ENCODE measurements at regions not wholly inside any gene's neighbourhood (a gene's known extent, or its start where the extent isn't known, plus 50 kb on each side); places are given as distances from the start of the nearest gene placed in this dataset.
A peak's percentile ranks its signal among the peaks of the same experiment; 100 is the strongest.

DNA sequence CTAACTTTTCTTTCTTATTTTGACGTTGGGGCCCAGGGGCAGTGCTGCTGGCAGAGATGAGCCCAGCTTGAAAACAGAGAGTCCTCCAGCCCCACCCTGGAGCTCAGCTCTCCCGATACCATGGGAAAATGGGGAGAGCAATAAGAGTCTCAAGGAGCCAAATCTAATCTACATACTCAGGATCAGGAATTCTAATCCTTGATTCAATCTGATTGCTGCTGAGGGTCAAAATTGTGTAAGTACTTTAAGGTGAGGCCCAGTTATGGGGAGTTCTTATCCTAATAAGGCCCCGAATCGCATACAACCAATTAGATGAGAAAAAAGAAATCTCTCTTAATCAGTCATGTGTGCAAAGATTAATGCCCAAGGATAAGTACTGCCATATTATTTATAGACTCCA lies 202.9 kb downstream of the FAM76B start:
- DNase-seq = no peak
- Histone ChIP-seq H3K27ac (ENCODE audit: low read length) (no peak overlapping the region), H3K9me3 (replicated peaks; ENCODE audit: control insufficient read depth, low read depth, low read length) (no peaks in the 10 kb centered on the region), H3K4me3 (ENCODE audit: low read length) (no peak overlapping the region), H3K4me1 (ENCODE audit: control insufficient read depth, insufficient read depth, low read length) (no peaks in the 10 kb centered on the region), H3K27me3 (ENCODE audit: control insufficient read depth, insufficient read depth, low read length) (no peaks in the 10 kb centered on the region), H3K36me3 (ENCODE audit: control insufficient read depth, insufficient read depth, low read length) (no peaks in the 10 kb centered on the region)
- no CpG with 5 or more reads among the region's 4 CpGs for WGBS (ENCODE audit: insufficient coverage)

DNA sequence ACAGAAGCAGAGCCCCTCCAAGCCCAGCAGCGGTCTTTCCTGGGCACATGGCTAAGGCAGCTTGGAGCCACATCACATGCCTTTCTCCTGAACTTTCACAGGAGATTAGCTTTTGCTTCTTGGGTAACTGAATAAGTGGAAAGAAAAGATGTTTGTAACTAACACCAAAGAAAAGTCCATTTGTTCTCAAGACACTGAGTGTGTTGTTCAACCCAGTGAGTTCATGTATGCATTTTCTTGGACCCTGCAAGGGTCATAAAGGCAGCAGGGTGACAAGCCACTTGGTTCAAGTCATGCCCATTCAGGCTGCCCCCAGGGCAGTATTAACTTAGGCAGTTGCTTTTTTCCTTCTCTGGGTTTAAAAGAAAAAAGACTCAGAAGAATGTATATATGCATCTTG lies 203.4 kb downstream of the FAM76B start:
- WGBS (ENCODE audit: insufficient coverage) = no CpG with 5 or more reads among the region's 1 CpG
- Histone ChIP-seq H3K27ac (ENCODE audit: low read length) (no peak overlapping the region), H3K9me3 (replicated peaks; ENCODE audit: control insufficient read depth, low read depth, low read length) (no peaks in the 10 kb centered on the region), H3K27me3 (ENCODE audit: control insufficient read depth, insufficient read depth, low read length) (no peaks in the 10 kb centered on the region), H3K4me1 (ENCODE audit: control insufficient read depth, insufficient read depth, low read length) (no peaks in the 10 kb centered on the region), H3K36me3 (ENCODE audit: control insufficient read depth, insufficient read depth, low read length) (no peaks in the 10 kb centered on the region), H3K4me3 (ENCODE audit: low read length) (no peak overlapping the region)
- no peak for DNase-seq

DNA sequence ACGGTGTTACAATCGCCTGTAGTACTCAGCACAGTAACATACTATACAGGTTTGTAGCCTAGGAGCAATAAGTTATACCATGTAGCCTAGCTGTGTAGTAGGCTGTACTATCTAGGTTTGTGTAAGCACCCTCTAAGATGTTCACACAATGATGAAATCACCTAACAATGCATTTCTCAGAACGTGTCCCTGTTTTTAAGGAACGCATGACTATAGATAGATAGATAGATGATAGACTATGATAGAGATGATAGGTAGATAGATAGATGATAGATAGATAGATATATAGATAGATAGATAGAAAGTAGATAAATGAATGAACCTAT lies 203.9 kb downstream of the FAM76B start:
- H3K4me3 ChIP-seq (ENCODE audit: low read length) = no peak overlapping the region
- no CpG with 5 or more reads among the region's 4 CpGs for WGBS (ENCODE audit: insufficient coverage)
- H3K27me3 ChIP-seq (ENCODE audit: control insufficient read depth, insufficient read depth, low read length) = no peaks in the 10 kb centered on the region
- no peak for DNase-seq
- no peak overlapping the region for H3K27ac ChIP-seq (ENCODE audit: low read length)
- no peaks in the 10 kb centered on the region for H3K36me3 ChIP-seq (ENCODE audit: control insufficient read depth, insufficient read depth, low read length)
- no peaks in the 10 kb centered on the region for H3K9me3 ChIP-seq (replicated peaks; ENCODE audit: control insufficient read depth, low read depth, low read length)
- no peaks in the 10 kb centered on the region for H3K4me1 ChIP-seq (ENCODE audit: control insufficient read depth, insufficient read depth, low read length)

- Histone ChIP-seq H3K27me3 (ENCODE audit: control insufficient read depth, insufficient read depth, low read length) (no peaks in the 10 kb centered on the region), H3K27ac (ENCODE audit: low read length) (no peak overlapping the region), H3K4me1 (ENCODE audit: control insufficient read depth, insufficient read depth, low read length) (no peaks in the 10 kb centered on the region), H3K9me3 (replicated peaks; ENCODE audit: control insufficient read depth, low read depth, low read length) (no peaks in the 10 kb centered on the region), H3K4me3 (ENCODE audit: low read length) (no peak overlapping the region), H3K36me3 (ENCODE audit: control insufficient read depth, insufficient read depth, low read length) (no peaks in the 10 kb centered on the region)
- DNase-seq = no peak
- no CpG with 5 or more reads among the region's 3 CpGs for WGBS (ENCODE audit: insufficient coverage)
These were observed 204.4 kb downstream of the FAM76B start for GRCh38 chr11:95585069-95585751.

DNA sequence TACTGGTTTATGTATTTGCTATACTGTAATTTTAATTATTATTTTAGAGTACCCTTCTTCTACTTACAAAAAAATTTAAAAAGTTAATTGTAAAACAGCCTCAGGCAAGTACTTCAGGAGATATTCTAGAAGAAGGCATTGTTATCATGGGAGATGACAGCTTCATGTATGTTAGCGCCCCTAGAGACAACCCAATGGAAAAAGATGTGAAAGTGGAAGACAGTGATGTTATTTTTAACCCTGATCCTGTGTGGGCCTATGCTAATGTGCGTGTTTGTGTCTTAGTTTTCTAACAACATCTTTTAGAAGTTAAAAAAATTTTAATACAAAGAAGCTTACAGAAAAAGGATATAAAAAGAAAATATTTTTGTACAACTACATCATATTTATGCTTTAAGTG lies 205.0 kb downstream of the FAM76B start:
- Histone ChIP-seq H3K4me1 (ENCODE audit: control insufficient read depth, insufficient read depth, low read length) (no peaks in the 10 kb centered on the region), H3K4me3 (ENCODE audit: low read length) (no peak overlapping the region), H3K9me3 (replicated peaks; ENCODE audit: control insufficient read depth, low read depth, low read length) (no peaks in the 10 kb centered on the region), H3K27me3 (ENCODE audit: control insufficient read depth, insufficient read depth, low read length) (no peaks in the 10 kb centered on the region), H3K36me3 (ENCODE audit: control insufficient read depth, insufficient read depth, low read length) (no peaks in the 10 kb centered on the region), H3K27ac (ENCODE audit: low read length) (no peak overlapping the region)
- no CpG with 5 or more reads among the region's 2 CpGs for WGBS (ENCODE audit: insufficient coverage)
- peak; percentile 32 for DNase-seq

- H3K36me3 ChIP-seq (ENCODE audit: control insufficient read depth, insufficient read depth, low read length) = no peaks in the 10 kb centered on the region
- no peaks in the 10 kb centered on the region for H3K4me1 ChIP-seq (ENCODE audit: control insufficient read depth, insufficient read depth, low read length)
- H3K4me3 ChIP-seq (ENCODE audit: low read length) = no peak overlapping the region
- H3K27ac ChIP-seq (ENCODE audit: low read length) = no peak overlapping the region
- H3K9me3 ChIP-seq (replicated peaks; ENCODE audit: control insufficient read depth, low read depth, low read length) = no peaks in the 10 kb centered on the region
- H3K27me3 ChIP-seq (ENCODE audit: control insufficient read depth, insufficient read depth, low read length) = no peaks in the 10 kb centered on the region
- no peak for DNase-seq
- no CpG with 5 or more reads among the region's 3 CpGs for WGBS (ENCODE audit: insufficient coverage)
These were observed 205.4 kb downstream of the FAM76B start for GRCh38 chr11:95584180-95584579.

- WGBS (ENCODE audit: insufficient coverage) = 100% methylated on average over 1 of the region's 2 CpGs
- Histone ChIP-seq H3K27me3 (ENCODE audit: control insufficient read depth, insufficient read depth, low read length) (no peaks in the 10 kb centered on the region), H3K4me3 (ENCODE audit: low read length) (no peak overlapping the region), H3K27ac (ENCODE audit: low read length) (no peak overlapping the region), H3K4me1 (ENCODE audit: control insufficient read depth, insufficient read depth, low read length) (peaks cover 6% of the 10 kb centered on the region), H3K9me3 (replicated peaks; ENCODE audit: control insufficient read depth, low read depth, low read length) (no peaks in the 10 kb centered on the region), H3K36me3 (ENCODE audit: control insufficient read depth, insufficient read depth, low read length) (no peaks in the 10 kb centered on the region)
- DNase-seq = no peak
These were observed 211.7 kb downstream of the FAM76B start for GRCh38 chr11:95577716-95578460.

DNA sequence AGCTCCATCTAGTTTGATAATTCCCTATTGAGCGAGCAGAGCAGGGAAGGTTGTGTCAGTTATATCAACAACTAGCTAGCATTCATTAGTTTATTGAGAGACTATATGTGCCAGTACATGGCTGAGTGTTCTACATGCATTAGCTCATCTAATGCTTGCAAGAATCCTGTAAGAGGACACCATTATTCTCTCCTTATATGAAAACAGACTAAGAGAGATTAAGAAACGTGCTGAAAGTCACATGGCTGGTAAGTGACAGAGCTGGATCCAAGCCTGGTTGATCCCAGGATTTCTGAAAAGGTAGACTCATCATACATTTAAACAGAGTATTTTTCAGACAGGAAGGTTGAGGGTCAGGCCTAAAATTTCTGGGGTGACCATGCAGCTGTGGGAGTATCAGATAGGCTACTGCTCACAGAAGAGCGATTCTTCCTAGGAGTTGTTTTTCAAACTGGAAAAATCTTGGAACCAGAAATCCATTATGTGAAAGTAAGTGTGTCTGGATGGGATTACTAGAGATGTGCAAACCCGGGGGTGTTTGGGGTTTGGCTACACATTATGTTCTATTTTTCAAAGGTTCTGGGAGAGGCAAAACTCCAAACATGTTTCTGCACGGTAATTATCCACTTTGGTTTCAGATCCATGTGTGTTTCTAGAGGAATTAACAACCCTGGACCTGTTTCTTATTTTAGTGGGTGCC lies 213.3 kb downstream of the FAM76B start:
- Histone ChIP-seq H3K27me3 (ENCODE audit: control insufficient read depth, insufficient read depth, low read length) (no peaks in the 10 kb centered on the region), H3K4me1 (ENCODE audit: control insufficient read depth, insufficient read depth, low read length) (peaks cover 6% of the 10 kb centered on the region), H3K9me3 (replicated peaks; ENCODE audit: control insufficient read depth, low read depth, low read length) (no peaks in the 10 kb centered on the region), H3K27ac (ENCODE audit: low read length) (no peak overlapping the region), H3K4me3 (ENCODE audit: low read length) (no peak overlapping the region), H3K36me3 (ENCODE audit: control insufficient read depth, insufficient read depth, low read length) (no peaks in the 10 kb centered on the region)
- 33% methylated on average over 1 of the region's 5 CpGs for WGBS (ENCODE audit: insufficient coverage)
- DNase-seq = peak; percentile 66

- H3K4me1 ChIP-seq (ENCODE audit: control insufficient read depth, insufficient read depth, low read length) = peaks cover 6% of the 10 kb centered on the region
- H3K27ac ChIP-seq (ENCODE audit: low read length) = no peak overlapping the region
- no CpG with 5 or more reads among the region's 2 CpGs for WGBS (ENCODE audit: insufficient coverage)
- H3K9me3 ChIP-seq (replicated peaks; ENCODE audit: control insufficient read depth, low read depth, low read length) = no peaks in the 10 kb centered on the region
- H3K4me3 ChIP-seq (ENCODE audit: low read length) = no peak overlapping the region
- DNase-seq = no peak
- no peaks in the 10 kb centered on the region for H3K36me3 ChIP-seq (ENCODE audit: control insufficient read depth, insufficient read depth, low read length)
- no peaks in the 10 kb centered on the region for H3K27me3 ChIP-seq (ENCODE audit: control insufficient read depth, insufficient read depth, low read length)
These were observed 214.1 kb downstream of the FAM76B start for GRCh38 chr11:95575517-95575916.

GRCh38 chr11:95571718-95572260 lies 217.8 kb downstream of the FAM76B start:
- H3K9me3 ChIP-seq (replicated peaks; ENCODE audit: control insufficient read depth, low read depth, low read length) = peaks cover 7% of the 10 kb centered on the region
- H3K27me3 ChIP-seq (ENCODE audit: control insufficient read depth, insufficient read depth, low read length) = no peaks in the 10 kb centered on the region
- WGBS (ENCODE audit: insufficient coverage) = no CpG with 5 or more reads among the region's 2 CpGs
- H3K36me3 ChIP-seq (ENCODE audit: control insufficient read depth, insufficient read depth, low read length) = no peaks in the 10 kb centered on the region
- H3K27ac ChIP-seq (ENCODE audit: low read length) = no peak overlapping the region
- no peak overlapping the region for H3K4me3 ChIP-seq (ENCODE audit: low read length)
- DNase-seq = no peak
- peaks cover 6% of the 10 kb centered on the region for H3K4me1 ChIP-seq (ENCODE audit: control insufficient read depth, insufficient read depth, low read length)

Data from muscle of leg (tissue), 3 donors.